NT2/D1 (cell line): ENCODE measurements at regions not wholly inside any gene's neighbourhood (a gene's known extent, or its start where the extent isn't known, plus 50 kb on each side); places are given as distances from the start of the nearest gene placed in this dataset.

ENCODE experiments used
- SUZ12 ChIP-seq: IDR thresholded peaks from 2 replicates; pipeline ENCODE4 v1.6.1; 2011; ENCODE audit not compliant: insufficient read length, insufficient read depth; ENCODE audit errors: extremely low read depth
- YY1 ChIP-seq: IDR thresholded peaks from 2 replicates; pipeline ENCODE4 v1.6.1; 2011; ENCODE audit not compliant: insufficient read length, insufficient read depth
- ZNF274 ChIP-seq: IDR thresholded peaks from 2 replicates; pipeline ENCODE4 v1.6.1; 2011; ENCODE audit warnings: mild to moderate bottlenecking, low read depth, low read length

DNA sequence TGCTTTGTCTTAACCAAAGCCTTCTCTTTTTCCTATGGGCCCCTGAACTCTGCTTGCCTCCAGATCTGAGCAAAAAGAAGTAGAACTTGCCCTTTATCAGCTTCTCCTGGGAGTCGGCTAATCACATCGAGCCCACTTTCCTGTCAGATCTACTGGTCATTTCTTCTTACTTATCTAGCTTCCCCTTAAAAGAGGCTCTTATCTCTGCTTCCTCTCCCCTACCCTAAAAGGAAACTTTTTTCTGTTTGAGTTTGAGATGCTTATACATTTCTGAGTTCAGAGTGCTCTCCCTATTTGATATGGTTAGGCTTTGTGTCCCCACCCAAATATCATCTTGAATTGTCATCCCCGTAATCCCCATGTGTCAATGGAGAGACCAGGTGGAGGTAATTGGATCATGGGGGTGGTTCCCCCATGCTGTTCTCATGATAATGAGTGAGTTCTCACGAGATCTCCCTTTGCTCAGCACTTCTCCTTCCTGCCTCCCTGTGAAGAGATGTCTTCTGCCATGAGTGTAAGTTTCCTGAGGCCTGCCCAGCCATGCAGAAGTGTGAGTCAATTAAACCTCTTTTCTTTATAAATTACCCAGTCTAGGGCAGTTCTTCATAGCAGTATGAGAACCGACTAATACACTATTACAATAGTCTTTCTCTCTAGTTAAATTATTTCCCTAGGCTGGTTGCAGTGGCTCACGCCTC, 114.7 kb upstream of the AMN1 start:
- TF ChIP-seq YY1 (no peak), ZNF274 (no peak), SUZ12 (no peak)
